ENCODE measurements at regions not wholly inside any gene's neighbourhood (a gene's known extent, or its start where the extent isn't known, plus 50 kb on each side); places are given as distances from the start of the nearest gene placed in this dataset.

- no peak for DNase-seq (ENCODE audit: low spot score)
Observed at GRCh38 chr2:180461761-180462160, 454.7 kb upstream of the CWC22 start.

- no peak for DNase-seq (ENCODE audit: low spot score)
Observed at GRCh38 chr2:180456801-180457200, 449.7 kb upstream of the CWC22 start.

- DNase-seq (ENCODE audit: low spot score), result peak; percentile 6
Observed at GRCh38 chr2:180450841-180451240, 443.7 kb upstream of the CWC22 start.

GRCh38 chr2:180449171-180449915, 442.2 kb upstream of the CWC22 start:
- no peak for DNase-seq (ENCODE audit: low spot score)

- no peak for DNase-seq (ENCODE audit: low spot score)
Observed at GRCh38 chr2:180446492-180446891, 439.4 kb upstream of the CWC22 start.

GRCh38 chr2:180443888-180444287, 436.8 kb upstream of the CWC22 start:
- DNase-seq (ENCODE audit: low spot score), result no peak

- no peak for DNase-seq (ENCODE audit: low spot score)
Observed at GRCh38 chr2:180442860-180443644, 436.0 kb upstream of the CWC22 start.

- no peak for DNase-seq (ENCODE audit: low spot score)
Observed at GRCh38 chr2:180419212-180419611, 412.1 kb upstream of the CWC22 start.

- no peak for DNase-seq (ENCODE audit: low spot score)
Observed at GRCh38 chr2:180416627-180417026, 409.5 kb upstream of the CWC22 start.

GRCh38 chr2:180413336-180413735, 406.2 kb upstream of the CWC22 start:
- DNase-seq (ENCODE audit: low spot score), result peak; percentile 28

GRCh38 chr2:180412219-180412618, 405.1 kb upstream of the CWC22 start:
- no peak for DNase-seq (ENCODE audit: low spot score)

GRCh38 chr2:180411661-180412060, 404.6 kb upstream of the CWC22 start:
- no peak for DNase-seq (ENCODE audit: low spot score)

- no peak for DNase-seq (ENCODE audit: low spot score)
Observed at GRCh38 chr2:180406687-180407086, 399.6 kb upstream of the CWC22 start.

- DNase-seq (ENCODE audit: low spot score), result no peak
Observed at GRCh38 chr2:180405520-180405919, 398.4 kb upstream of the CWC22 start.

- DNase-seq (ENCODE audit: low spot score), result no peak
Observed at GRCh38 chr2:180394305-180394704, 387.2 kb upstream of the CWC22 start.

- DNase-seq (ENCODE audit: low spot score), result no peak
Observed at GRCh38 chr2:180385601-180386201, 378.6 kb upstream of the CWC22 start.

GRCh38 chr2:180376066-180376465, 369.0 kb upstream of the CWC22 start:
- DNase-seq (ENCODE audit: low spot score), result no peak

- peak; percentile 5 for DNase-seq (ENCODE audit: low spot score)
Observed at GRCh38 chr2:180374502-180375281, 367.6 kb upstream of the CWC22 start.

- DNase-seq (ENCODE audit: low spot score), result no peak
Observed at GRCh38 chr2:180370511-180371205, 363.6 kb upstream of the CWC22 start.

GRCh38 chr2:180368881-180369280, 361.8 kb upstream of the CWC22 start:
- DNase-seq (ENCODE audit: low spot score), result no peak

GRCh38 chr2:180367815-180368214, 360.7 kb upstream of the CWC22 start:
- DNase-seq (ENCODE audit: low spot score), result no peak

GRCh38 chr2:180366481-180366880, 359.4 kb upstream of the CWC22 start:
- DNase-seq (ENCODE audit: low spot score), result no peak

Data from HuH-7.5 (cell line).